ENCODE measurements at regions not wholly inside any gene's neighbourhood (a gene's known extent, or its start where the extent isn't known, plus 50 kb on each side); places are given as distances from the start of the nearest gene placed in this dataset.
A peak's percentile ranks its signal among the peaks of the same experiment; 100 is the strongest.
"Not testable (repeated sequence)": the region's sequence is repeated elsewhere in the genome, so short reads cannot be mapped to it uniquely, and the experiment has no call there.

DNA sequence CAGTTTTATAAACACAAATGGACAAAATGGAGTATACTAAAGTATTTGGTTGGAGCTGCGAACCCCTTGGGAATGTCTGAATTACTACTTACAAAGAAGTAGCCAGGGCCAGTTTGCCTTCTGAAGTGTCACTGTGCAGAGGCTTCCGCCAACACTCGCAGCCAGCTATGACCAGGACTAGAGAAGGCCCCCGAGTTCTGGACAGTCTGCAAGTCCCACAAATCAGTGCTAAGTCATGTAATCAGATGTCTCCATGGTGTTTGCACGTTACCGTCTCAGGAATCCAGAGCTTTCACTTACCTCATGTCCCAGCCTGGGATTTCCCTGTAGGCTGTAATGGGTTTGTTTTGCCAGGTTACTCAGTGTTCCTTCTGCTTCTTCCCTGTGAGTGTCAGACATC is 106.6 kb upstream of the SPAG17 start:
- no peak for DNase-seq

DNA sequence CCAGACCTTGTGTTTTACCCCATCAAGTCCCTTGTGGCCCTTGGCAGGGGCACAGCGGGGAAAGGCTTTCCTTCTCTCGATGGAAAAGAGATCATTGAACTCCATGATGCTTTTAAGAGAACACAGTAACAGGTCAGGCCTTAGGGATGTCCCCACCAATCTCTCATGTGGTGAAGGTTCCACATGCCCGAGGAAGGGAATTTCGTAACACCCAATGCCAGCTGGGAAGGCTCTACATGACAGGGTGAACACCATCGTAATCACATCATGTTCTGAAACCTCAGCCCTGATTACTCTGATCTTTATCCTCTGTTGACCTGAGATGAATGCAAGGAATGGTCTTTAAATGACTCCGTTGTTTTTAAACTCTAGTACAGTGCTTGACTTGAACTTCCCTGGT is 105.5 kb upstream of the SPAG17 start:
- no peak for DNase-seq

DNA sequence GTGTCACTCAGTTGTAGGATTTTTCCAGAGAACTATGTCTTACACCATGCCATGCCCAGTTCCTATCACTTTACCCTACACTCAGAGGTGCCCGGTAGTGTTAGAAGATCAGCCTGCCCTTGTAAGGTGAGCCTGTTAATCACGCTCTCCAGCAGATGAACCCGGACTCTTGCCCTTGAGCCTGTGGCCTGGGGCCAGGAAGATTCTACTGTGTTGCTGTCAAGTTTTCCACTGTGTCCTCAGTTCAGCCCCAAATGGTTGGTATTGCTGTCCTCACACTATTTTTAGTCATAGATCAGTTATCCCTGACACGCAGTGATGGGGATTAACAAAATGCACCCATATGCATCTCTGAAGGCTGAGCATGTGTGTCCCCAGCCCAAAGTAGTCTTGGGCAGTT is 105.0 kb upstream of the SPAG17 start:
- no peak for DNase-seq

DNA sequence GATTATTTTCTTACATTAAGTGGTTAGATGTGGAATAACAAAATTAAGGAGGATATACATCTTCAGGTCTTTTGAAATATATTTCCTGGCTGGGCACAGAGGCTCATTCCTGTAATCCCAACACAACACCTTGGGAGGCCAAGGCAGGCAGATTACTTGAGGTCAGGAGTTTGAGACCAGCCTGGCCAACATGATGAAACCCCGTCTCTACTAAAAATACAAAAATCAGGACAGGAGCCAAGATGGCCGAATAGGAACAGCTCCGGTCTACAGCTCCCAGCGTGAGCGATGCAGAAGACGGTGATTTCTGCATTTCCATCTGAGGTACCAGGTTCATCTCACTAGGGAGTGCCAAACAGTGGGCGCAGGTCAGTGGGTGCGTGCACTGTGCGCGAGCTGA is 95.6 kb upstream of the SPAG17 start:
- DNase-seq: not testable (repeated sequence)

DNA sequence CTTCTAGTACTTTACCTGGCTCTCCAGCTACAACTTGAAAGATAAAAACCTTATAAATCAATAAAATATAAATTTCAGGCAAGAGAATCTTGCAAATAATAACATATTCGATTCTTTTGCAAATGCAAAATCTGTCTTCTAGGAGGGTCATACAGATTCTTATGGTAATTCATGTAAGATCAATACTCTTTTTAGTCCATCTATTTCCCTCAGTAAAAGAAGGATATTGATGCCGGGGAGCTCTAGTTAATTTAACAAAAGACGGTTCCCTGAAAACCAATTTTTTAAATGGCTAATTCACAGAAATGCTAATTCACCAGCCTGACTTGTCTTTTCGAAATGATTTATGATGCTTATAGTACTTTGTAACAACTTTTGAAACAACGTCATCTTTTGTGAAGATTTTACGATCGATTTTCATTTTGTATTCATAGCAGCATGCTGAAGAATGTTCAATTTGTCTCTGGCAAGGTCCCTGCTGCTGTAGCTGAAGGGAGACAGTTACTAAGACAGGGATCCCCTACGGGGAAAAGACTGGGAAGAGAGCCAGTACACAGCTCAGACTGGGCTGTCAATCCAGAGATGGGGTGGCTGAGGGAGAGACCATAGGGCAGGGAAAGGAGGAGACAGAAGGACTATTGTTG is 90.6 kb upstream of the SPAG17 start:
- peak in 1 of 2 donors; percentile 1 for DNase-seq

DNA sequence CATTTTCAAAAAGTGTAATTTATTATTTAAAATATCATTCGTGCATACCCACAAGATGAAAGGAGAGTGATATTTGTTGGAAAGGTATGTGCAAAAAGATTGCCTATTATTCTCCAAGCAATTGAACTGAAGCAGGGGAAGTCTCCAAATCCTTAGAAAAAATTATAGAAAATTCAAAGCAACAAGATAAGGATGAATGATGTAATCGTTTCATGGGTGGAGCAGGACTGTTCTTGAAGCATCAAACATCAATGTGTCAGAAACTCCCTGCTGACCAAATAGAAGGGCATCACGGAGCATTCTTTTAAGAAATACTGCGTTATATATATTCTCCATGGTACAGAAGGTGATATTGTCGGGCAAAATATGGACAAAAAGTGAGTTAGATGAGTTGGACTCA is 87.9 kb upstream of the SPAG17 start:
- DNase-seq: no peak

DNA sequence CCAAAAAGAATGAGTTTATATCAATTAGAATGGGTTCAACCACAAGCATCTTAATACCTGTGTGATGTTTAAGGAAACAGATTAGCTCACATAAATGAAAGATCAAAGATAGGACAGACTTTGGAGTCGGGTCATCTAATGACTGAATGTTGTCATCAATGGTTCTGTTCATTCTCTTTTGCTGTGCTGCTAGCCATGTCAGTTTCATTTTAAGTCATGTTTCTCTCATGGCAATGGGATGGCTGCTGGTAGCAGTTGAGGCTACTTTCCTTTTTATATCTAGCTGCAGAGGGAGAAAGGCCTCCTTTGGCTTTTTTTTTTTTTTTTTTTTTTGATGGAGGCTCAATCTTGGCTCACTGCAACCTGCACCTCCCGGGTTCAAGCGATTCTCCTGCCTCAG is 86.9 kb upstream of the SPAG17 start:
- DNase-seq: no peak

DNA sequence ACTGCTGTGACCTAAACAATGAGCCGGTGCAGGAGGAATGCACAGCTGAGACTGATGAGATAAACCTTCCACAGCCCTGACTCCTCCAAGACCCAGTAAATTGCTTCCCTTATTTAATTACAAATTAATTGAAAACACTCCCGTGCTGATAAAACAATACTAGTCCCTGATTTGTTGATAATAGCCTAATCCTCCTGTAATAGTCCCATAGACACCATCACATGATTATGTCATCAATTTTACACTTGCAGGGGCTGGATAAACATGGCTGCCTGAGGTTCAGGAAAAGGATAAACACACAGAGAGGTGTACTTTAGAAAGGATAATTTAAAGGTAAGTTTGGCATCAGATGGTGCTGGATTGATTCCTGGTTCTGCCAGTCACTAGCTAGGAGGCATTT is 84.6 kb upstream of the SPAG17 start:
- no peak for DNase-seq

DNA sequence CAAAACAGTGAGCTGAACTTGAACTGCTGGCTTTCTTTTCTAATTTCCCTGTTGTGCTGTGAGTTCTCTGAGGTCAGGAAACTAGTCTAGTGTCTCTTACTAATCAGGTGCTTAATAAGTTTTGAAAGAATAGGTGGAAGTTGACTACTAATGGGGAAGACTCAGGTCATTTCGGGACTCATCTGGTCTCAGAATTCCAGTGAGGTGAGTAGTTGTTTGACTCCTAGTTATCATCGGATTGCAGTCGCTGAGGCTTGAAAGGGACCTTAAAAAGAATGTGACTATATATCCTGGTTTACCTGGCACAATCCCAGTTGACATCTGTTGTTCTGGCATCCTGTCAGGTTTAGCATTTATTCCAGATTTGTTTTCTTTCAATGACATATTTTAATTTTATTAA is 81.4 kb upstream of the SPAG17 start:
- DNase-seq: no peak

DNA sequence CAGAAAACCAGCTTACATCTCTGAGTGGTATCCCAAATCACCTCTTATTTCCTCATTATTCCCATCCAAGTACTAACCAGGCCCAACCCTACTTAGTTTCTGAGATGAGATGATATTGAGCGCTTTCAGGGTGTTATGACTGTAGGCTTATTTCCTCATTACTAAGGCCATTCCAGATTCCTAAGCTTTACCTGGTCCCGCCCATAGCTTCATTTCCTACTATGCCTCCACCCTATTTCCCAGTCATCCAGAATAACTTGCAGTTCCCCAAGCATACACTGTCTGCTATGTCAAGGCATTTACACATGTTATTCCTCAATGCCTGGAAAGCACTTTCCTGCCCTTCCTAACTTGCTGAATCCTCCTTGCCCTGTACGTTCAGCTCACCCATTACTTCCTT is 79.3 kb upstream of the SPAG17 start:
- no peak for DNase-seq

DNA sequence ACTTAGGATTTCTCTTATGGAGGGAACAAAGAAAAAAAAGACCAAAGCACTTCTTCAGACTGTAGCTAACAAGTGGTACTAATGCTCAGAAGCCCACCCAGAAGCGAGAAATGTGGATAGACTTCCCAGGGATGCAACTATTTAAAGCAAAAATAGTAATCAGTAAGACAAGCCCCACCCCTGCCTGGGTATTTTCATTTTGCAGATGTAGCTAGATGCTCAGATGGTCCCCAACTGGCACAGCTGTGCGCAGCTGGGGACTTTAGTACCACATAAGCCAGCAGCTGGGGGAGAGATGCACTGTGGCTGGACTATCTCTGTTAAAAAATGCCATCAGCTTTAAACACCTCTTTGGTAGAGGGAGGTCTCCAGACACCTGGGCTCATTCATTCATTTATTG is 77.8 kb upstream of the SPAG17 start:
- DNase-seq: no peak

DNA sequence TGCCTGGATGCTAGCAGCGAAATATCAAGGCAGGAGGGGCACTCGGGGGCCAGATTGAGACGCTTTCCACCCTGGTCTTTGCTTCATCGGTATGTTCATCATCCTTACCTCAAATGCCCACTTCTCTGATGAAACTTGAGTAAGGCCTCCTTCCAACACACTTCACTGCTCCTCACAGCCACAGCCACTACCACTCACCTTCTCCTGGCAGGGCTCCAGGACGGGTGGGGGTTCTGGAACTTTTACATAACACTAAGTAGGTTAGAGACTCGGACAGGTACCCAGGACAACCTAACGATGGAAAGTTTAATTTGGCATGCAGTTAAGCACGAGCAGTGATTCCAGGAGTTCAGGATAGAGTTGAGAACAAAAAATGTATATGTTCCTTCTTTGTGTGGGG is 73.9 kb upstream of the SPAG17 start:
- no peak for DNase-seq

DNA sequence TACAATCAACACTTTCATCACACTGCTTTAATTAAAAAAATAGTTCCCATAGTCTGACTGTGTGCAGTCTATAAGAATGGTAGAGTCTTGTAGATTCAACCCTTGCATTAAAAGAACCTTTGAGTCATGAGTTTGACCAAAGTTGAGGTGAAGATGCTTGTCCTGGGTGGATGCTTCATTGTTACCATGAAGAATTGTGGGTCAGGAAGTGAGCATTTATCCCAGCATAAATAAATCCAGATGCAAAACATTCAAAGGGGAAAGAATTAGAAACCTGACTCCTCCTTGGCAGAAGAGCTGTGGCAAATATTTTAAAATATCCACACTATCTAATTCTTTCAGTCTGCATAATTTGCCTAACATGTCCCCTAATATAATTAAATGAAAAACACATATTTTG is 72.9 kb upstream of the SPAG17 start:
- no peak for DNase-seq

DNA sequence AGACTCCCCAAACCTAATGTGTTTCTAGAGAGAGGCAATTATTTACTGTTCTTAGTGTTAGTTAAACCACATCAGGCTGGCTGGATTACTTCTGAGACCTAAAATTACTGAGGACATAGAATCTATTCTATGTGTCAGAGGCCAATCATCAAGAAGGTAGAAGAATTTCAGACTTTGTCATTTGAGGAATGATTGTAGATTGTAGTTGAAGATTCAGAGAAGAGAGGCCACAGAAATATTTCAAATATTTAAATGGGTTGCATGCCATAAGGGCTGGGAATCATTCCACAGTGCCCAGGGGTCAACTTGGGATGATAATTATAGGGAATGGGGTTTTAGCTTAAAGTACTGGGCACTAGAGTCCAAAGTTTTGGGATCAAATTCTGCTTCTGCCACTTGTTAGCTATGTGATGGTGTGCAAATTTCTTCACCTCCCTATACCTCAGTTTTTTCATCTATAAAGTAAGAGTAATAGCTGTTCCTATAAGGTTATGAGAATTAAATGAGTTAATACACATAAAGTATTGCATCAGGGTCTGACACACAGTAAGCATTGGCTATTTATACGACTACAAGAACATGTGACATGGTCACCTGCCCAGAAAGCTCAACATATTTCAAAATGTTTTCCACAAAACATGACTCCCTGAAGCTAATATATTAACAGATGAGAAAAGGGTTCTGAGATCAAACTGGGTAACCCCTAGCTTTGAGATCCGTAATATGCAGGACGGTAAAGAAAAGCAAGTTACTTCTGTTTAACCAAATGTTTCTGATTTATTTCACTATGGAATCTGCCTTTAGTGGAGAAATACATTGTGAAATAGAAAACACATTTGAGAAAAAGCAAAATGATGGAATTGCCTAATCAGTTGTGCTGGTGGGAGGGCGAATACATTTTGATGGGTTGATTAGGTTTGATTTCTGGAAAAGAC is 69.7 kb upstream of the SPAG17 start:
- DNase-seq: no peak

DNA sequence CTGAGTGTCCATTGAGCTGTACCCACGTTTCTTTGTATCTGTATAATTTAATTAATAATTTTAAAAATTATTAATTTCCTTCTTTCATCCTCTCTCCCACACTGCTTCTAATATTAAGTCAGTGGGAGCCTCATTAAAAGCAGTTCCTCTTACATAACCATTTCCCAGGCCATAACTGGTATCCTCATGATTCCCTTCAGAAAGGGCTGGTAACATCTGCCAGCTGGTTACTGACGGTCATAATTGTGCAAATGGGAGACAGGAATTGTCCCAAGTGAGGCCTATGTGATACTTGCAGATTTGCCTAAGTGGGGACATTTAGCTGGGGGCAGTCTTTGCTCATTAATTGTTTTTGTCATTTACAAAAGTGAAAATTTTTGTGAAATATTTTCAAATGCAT is 69.0 kb upstream of the SPAG17 start:
- DNase-seq: no peak

DNA sequence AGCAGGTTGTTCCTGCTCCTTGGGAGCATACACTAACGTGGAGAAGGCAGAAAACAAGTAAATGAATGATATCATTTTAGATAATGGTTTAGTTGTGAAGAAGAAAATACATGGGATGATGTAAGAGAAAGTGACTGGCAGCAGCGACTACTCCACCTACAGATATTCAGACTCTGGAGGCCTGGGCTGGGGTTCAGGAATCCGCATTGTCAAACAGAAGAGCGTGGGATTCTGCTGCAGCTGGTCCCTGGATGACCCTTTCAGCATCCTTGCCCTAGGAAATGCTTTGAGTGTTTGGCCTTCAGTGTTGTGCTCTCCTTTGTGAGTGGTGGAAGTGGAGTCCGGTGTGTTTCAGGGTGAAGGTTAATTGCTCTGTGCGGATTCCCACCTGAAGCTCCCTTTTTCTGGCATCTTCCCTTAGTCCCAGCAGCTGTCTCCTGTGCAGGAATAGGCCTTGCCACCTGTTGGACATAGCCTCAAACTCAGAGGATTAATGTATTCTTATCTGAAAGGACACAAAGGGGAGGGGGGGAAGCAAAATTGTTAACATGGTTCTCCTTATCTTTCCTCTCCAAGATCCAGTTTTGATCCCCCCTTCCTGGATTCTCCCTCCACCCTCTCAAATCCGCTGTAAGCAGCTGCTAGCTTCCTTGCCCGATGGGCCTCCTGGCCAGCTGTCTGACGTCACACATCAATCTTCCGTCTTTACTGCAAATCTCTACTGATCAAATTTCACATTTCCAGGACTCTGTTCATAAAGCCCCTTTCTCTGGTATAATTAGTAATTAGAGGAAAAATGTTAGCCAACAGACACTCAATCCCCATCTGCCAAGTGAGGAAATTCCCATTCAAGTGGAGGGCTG is 68.3 kb upstream of the SPAG17 start:
- no peak for DNase-seq

DNA sequence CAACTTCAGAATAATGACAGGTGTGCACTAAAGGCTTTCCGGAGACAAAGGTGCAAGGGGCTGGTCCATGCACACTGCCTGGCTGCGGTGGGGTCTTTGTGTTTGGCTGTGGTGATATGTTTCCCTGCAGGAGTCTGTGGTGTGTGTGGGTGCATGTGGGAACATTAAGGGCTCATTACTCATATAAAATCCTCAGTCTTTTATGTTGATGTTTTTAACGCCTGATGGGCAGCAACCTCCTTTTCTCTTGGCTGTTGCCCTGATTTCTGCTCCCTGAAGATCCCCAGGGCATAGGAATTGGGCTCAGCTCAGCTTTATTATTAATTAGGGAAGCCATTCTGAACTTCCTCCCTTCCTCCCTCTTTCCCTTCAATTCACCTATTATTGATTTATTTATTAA is 67.6 kb upstream of the SPAG17 start:
- no peak for DNase-seq

DNA sequence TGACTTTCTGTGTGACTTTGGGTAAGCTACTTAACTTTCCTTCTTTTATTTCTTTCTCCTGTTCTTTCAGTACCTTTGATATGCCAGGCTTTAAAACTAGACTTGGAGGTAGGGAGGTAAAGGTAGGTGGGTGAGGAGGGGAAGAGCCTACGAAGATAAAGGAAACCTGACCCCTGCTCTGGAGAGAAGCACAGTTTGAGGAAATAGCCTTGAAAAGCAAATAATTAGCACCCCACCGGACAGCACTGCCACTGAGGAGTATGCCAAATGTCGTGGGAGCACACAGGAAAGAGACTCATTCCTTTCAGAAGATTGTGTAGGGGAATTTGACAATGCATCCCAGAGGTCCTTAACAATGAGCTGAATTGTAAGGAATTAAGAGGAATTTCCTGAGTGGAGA is 65.2 kb upstream of the SPAG17 start:
- no peak for DNase-seq

DNA sequence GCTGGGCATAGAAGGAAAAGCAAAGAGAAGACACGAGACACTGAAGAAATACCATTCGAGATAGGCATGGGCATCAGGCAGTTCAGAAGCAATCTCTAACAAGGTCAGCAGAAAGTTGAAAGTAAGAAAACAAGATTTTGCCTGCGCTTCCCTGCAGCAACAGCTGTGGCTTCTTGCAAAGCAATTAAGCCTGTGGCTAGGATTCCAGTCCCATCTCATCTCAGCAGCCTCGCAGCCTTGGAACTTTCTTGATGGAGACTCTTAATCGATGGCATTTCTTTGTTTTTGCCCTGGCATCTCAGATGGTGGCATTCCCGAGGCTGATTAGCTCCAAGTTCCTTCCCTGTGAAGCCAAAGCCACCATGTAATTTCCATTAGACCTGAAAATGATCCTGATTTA is 64.6 kb upstream of the SPAG17 start:
- no peak for DNase-seq

DNA sequence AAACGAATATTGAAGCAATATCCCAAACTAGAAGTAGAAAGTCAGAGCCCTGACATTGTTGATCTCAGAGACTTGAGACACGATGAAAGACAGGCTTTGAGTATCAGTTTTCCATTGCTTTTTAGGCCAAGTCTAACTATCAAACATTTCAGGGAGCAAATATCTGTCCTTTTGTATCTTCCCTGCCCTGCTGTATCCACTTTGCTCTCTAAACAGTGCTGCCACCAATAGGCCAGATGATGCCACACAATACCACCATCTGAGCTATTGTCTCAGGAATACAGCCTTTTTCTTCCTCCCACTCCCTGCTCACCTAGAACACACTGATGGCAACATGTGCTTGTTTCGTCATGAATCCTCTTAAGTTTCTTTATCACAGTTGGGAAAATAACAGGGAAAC is 62.6 kb upstream of the SPAG17 start:
- no peak for DNase-seq

DNA sequence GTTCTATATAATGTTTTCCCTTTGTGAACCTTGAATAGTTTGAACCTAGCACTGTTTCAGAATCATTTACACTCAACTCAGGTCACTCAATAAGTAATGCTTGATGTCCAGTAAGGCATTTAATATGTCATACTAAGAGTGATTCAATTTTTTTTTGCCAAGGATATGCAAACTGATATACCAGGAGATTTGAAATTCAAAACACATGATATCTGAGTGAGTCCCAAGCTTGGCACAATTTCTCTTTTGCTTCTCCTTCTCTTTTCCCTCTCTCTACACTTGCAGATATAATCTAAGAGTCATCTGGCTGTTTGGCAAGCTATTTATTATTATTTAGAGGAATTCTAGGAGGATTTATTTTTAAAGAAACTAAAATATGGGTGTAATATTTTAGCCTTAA is 61.6 kb upstream of the SPAG17 start:
- DNase-seq: no peak

DNA sequence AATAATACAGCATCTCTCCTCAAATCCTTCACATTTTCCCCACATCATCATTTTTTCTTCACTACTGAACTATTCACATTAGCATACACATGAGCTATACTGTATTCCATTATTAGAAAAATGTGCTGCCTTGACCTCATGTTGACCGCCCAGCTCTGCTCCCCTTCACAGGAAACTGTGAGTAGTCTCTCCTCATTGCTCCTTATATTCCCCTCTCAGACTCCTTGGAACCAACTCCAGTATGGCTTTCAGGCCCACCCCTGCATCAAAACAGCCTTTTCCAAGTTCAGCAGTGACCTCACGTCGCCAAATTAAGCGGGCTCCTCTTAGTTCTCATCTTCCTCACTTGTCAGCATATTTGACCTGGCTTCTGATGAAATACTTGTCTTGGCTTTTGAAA is 59.2 kb upstream of the SPAG17 start:
- no peak for DNase-seq

DNA sequence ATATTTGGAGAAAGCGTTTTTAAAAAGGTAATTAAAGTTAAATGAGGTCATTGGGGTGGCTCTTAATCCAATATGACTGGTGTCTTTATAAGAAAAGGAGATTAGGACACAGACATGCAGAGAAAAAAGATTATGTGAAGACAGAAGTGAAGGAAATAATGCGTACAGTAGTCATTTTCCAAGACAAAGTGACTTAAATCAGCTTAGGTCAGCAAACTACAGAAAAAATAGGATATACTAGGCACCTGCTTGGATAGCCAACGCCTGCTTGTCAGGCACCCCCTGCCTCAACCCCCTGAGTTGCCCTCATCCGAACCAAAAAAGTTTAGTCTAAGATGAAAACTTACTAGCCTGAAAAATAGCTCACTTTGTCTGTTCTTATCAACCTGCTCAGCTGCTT is 58.2 kb upstream of the SPAG17 start:
- DNase-seq: no peak

Measured in hippocampal formation (tissue), 2 donors.